Sigmoid colon (tissue), 4 donors: ENCODE measurements at regions not wholly inside any gene's neighbourhood (a gene's known extent, or its start where the extent isn't known, plus 50 kb on each side); places are given as distances from the start of the nearest gene placed in this dataset.

Source experiments
- EP300 ChIP-seq, 4 donors: sonication (generic); formaldehyde crosslinking; IDR thresholded peaks; one replicate each; pipeline ENCODE4 v1.6.1; 2017; ENCODE audit warnings: antibody characterized with exemption in 4 of 4
- POLR2AphosphoS5 ChIP-seq, 4 donors: sonication (generic); formaldehyde crosslinking; IDR thresholded peaks; one replicate each; pipeline ENCODE4 v1.6.1; 2017; ENCODE audit warnings: antibody characterized with exemption in 4 of 4

GRCh38 chr11:92138296-92138695, 86.3 kb upstream of the FAT3 start:
- TF ChIP-seq EP300 (IDR thresholded peaks at IDR 0.05) (no peak), POLR2AphosphoS5 (IDR thresholded peaks at IDR 0.05) (no peak)
